ENCODE measurements at regions not wholly inside any gene's neighbourhood (a gene's known extent, or its start where the extent isn't known, plus 50 kb on each side); places are given as distances from the start of the nearest gene placed in this dataset.
"Not testable (repeated sequence)": the region's sequence is repeated elsewhere in the genome, so short reads cannot be mapped to it uniquely, and the experiment has no call there.

- H3K36me3 ChIP-seq (ENCODE audit: control insufficient read depth, insufficient read depth, low read length): peaks cover 13% of the 10 kb centered on the region
- no peak overlapping the region for H3K27ac ChIP-seq (ENCODE audit: low read depth, low read length, severe bottlenecking)
- peaks cover 3% of the 10 kb centered on the region for H3K4me1 ChIP-seq (ENCODE audit: control insufficient read depth, insufficient read depth, low read length, poor library complexity, severe bottlenecking)
- WGBS, 2 experiments (ENCODE audit: insufficient coverage in 2 of 2): 90 to 100% methylated on average over 2 of the region's 6 CpGs
- H3K4me3 ChIP-seq (ENCODE audit: extremely low read depth, insufficient read depth, low read length, poor library complexity, severe bottlenecking): no peak overlapping the region
- H3K9me3 ChIP-seq (ENCODE audit: control insufficient read depth, low read length): no peaks in the 10 kb centered on the region
These were observed 86.8 kb upstream of the UMPS start for GRCh38 chr3:124643453-124643852.

- H3K9me3 ChIP-seq (ENCODE audit: control insufficient read depth, low read length); H3K27ac ChIP-seq (ENCODE audit: low read depth, low read length, severe bottlenecking); H3K4me3 ChIP-seq (ENCODE audit: extremely low read depth, insufficient read depth, low read length, poor library complexity, severe bottlenecking); H3K4me1 ChIP-seq (ENCODE audit: control insufficient read depth, insufficient read depth, low read length, poor library complexity, severe bottlenecking): not testable (repeated sequence)
- WGBS, 2 experiments (ENCODE audit: insufficient coverage in 2 of 2): 100% methylated on average over 2 of the region's 4 CpGs; no CpG with 5 or more reads in 1 of the 2 experiments
- peaks cover 20% of the 10 kb centered on the region for H3K36me3 ChIP-seq (ENCODE audit: control insufficient read depth, insufficient read depth, low read length)
These were observed 84.1 kb upstream of the UMPS start for GRCh38 chr3:124646186-124646585.

- Histone ChIP-seq H3K9me3 (ENCODE audit: control insufficient read depth, low read length) (no peaks in the 10 kb centered on the region), H3K4me1 (ENCODE audit: control insufficient read depth, insufficient read depth, low read length, poor library complexity, severe bottlenecking) (peaks cover 10% of the 10 kb centered on the region), H3K36me3 (ENCODE audit: control insufficient read depth, insufficient read depth, low read length) (peaks cover 37% of the 10 kb centered on the region), H3K27ac (ENCODE audit: low read depth, low read length, severe bottlenecking) (no peak overlapping the region), H3K4me3 (ENCODE audit: extremely low read depth, insufficient read depth, low read length, poor library complexity, severe bottlenecking) (no peak overlapping the region)
- 81 to 88% methylated on average over 1 to 2 of the region's 2 CpGs for WGBS, 2 experiments (ENCODE audit: insufficient coverage in 2 of 2)
These were observed 81.7 kb upstream of the UMPS start for GRCh38 chr3:124648551-124648950.

- 63 to 90% methylated on average over 2 of the region's 4 CpGs for WGBS, 2 experiments (ENCODE audit: insufficient coverage in 2 of 2)
- Histone ChIP-seq H3K9me3 (ENCODE audit: control insufficient read depth, low read length) (no peaks in the 10 kb centered on the region), H3K36me3 (ENCODE audit: control insufficient read depth, insufficient read depth, low read length) (peaks cover 37% of the 10 kb centered on the region), H3K4me1 (ENCODE audit: control insufficient read depth, insufficient read depth, low read length, poor library complexity, severe bottlenecking) (peaks cover 14% of the 10 kb centered on the region), H3K27ac (ENCODE audit: low read depth, low read length, severe bottlenecking) (no peak overlapping the region), H3K4me3 (ENCODE audit: extremely low read depth, insufficient read depth, low read length, poor library complexity, severe bottlenecking) (no peak overlapping the region)
These were observed 79.5 kb upstream of the UMPS start for GRCh38 chr3:124650798-124651197.

- H3K9me3 ChIP-seq (ENCODE audit: control insufficient read depth, low read length); H3K27ac ChIP-seq (ENCODE audit: low read depth, low read length, severe bottlenecking); H3K4me3 ChIP-seq (ENCODE audit: extremely low read depth, insufficient read depth, low read length, poor library complexity, severe bottlenecking): not testable (repeated sequence)
- H3K36me3 ChIP-seq (ENCODE audit: control insufficient read depth, insufficient read depth, low read length): peaks cover 37% of the 10 kb centered on the region
- WGBS, 2 experiments (ENCODE audit: insufficient coverage in 2 of 2): no CpG with 5 or more reads among the region's 1 CpG
- peaks cover 14% of the 10 kb centered on the region for H3K4me1 ChIP-seq (ENCODE audit: control insufficient read depth, insufficient read depth, low read length, poor library complexity, severe bottlenecking)
These were observed 78.8 kb upstream of the UMPS start for GRCh38 chr3:124651416-124651815.

- peaks cover 14% of the 10 kb centered on the region for H3K4me1 ChIP-seq (ENCODE audit: control insufficient read depth, insufficient read depth, low read length, poor library complexity, severe bottlenecking)
- peaks cover 43% of the 10 kb centered on the region for H3K36me3 ChIP-seq (ENCODE audit: control insufficient read depth, insufficient read depth, low read length)
- H3K4me3 ChIP-seq (ENCODE audit: extremely low read depth, insufficient read depth, low read length, poor library complexity, severe bottlenecking): no peak overlapping the region
- H3K9me3 ChIP-seq (ENCODE audit: control insufficient read depth, low read length): no peaks in the 10 kb centered on the region
- H3K27ac ChIP-seq (ENCODE audit: low read depth, low read length, severe bottlenecking): no peak overlapping the region
These were observed 78.2 kb upstream of the UMPS start for GRCh38 chr3:124652009-124652408.

- Histone ChIP-seq H3K36me3 (ENCODE audit: control insufficient read depth, insufficient read depth, low read length) (peaks cover 51% of the 10 kb centered on the region), H3K4me3 (ENCODE audit: extremely low read depth, insufficient read depth, low read length, poor library complexity, severe bottlenecking) (no peak overlapping the region), H3K4me1 (ENCODE audit: control insufficient read depth, insufficient read depth, low read length, poor library complexity, severe bottlenecking) (peaks cover 13% of the 10 kb centered on the region), H3K9me3 (ENCODE audit: control insufficient read depth, low read length) (no peaks in the 10 kb centered on the region), H3K27ac (ENCODE audit: low read depth, low read length, severe bottlenecking) (no peak overlapping the region)
- WGBS, 2 experiments (ENCODE audit: insufficient coverage in 2 of 2): 93 to 96% methylated on average over 3 of the region's 3 CpGs
These were observed 77.0 kb upstream of the UMPS start for GRCh38 chr3:124653071-124653796.

- no peak overlapping the region for H3K4me3 ChIP-seq (ENCODE audit: extremely low read depth, insufficient read depth, low read length, poor library complexity, severe bottlenecking)
- H3K36me3 ChIP-seq (ENCODE audit: control insufficient read depth, insufficient read depth, low read length): peaks cover 53% of the 10 kb centered on the region
- WGBS, 2 experiments (ENCODE audit: insufficient coverage in 2 of 2): 75 to 84% methylated on average over 2 of the region's 4 CpGs
- peak overlapping the region; percentile 29 for H3K27ac ChIP-seq (ENCODE audit: low read depth, low read length, severe bottlenecking)
- H3K4me1 ChIP-seq (ENCODE audit: control insufficient read depth, insufficient read depth, low read length, poor library complexity, severe bottlenecking): peaks cover 6% of the 10 kb centered on the region
- no peaks in the 10 kb centered on the region for H3K9me3 ChIP-seq (ENCODE audit: control insufficient read depth, low read length)
These were observed 76.3 kb upstream of the UMPS start for GRCh38 chr3:124653797-124654469.

- Histone ChIP-seq H3K36me3 (ENCODE audit: control insufficient read depth, insufficient read depth, low read length) (peaks cover 52% of the 10 kb centered on the region), H3K4me3 (ENCODE audit: extremely low read depth, insufficient read depth, low read length, poor library complexity, severe bottlenecking) (no peak overlapping the region), H3K27ac (ENCODE audit: low read depth, low read length, severe bottlenecking) (peak overlapping the region; percentile 29), H3K9me3 (ENCODE audit: control insufficient read depth, low read length) (no peaks in the 10 kb centered on the region), H3K4me1 (ENCODE audit: control insufficient read depth, insufficient read depth, low read length, poor library complexity, severe bottlenecking) (peaks cover 5% of the 10 kb centered on the region)
These were observed 75.8 kb upstream of the UMPS start for GRCh38 chr3:124654470-124654845.

GRCh38 chr3:124656531-124656930, 73.7 kb upstream of the UMPS start:
- Histone ChIP-seq H3K4me1 (ENCODE audit: control insufficient read depth, insufficient read depth, low read length, poor library complexity, severe bottlenecking) (peaks cover 7% of the 10 kb centered on the region), H3K4me3 (ENCODE audit: extremely low read depth, insufficient read depth, low read length, poor library complexity, severe bottlenecking) (no peak overlapping the region), H3K27ac (ENCODE audit: low read depth, low read length, severe bottlenecking) (no peak overlapping the region), H3K36me3 (ENCODE audit: control insufficient read depth, insufficient read depth, low read length) (peaks cover 50% of the 10 kb centered on the region), H3K9me3 (ENCODE audit: control insufficient read depth, low read length) (no peaks in the 10 kb centered on the region)
- 82% methylated on average over 1 of the region's 7 CpGs; no CpG with 5 or more reads in 1 of the 2 experiments for WGBS, 2 experiments (ENCODE audit: insufficient coverage in 2 of 2)

- WGBS, 2 experiments (ENCODE audit: insufficient coverage in 2 of 2): 97 to 100% methylated on average over 4 of the region's 4 CpGs
- H3K36me3 ChIP-seq (ENCODE audit: control insufficient read depth, insufficient read depth, low read length): peaks cover 44% of the 10 kb centered on the region
- H3K4me1 ChIP-seq (ENCODE audit: control insufficient read depth, insufficient read depth, low read length, poor library complexity, severe bottlenecking): peaks cover 13% of the 10 kb centered on the region
These were observed 73.1 kb upstream of the UMPS start for GRCh38 chr3:124657138-124657537.

More at GRCh38 chr3:124657138-124657537, 73.1 kb upstream of the UMPS start:
- no peak overlapping the region for H3K4me3 ChIP-seq (ENCODE audit: extremely low read depth, insufficient read depth, low read length, poor library complexity, severe bottlenecking)
- H3K27ac ChIP-seq (ENCODE audit: low read depth, low read length, severe bottlenecking): no peak overlapping the region
- H3K9me3 ChIP-seq (ENCODE audit: control insufficient read depth, low read length): no peaks in the 10 kb centered on the region

All from mesodermal cell (in vitro differentiated cells).